K562 (cell line): ENCODE measurements at regions not wholly inside any gene's neighbourhood (a gene's known extent, or its start where the extent isn't known, plus 50 kb on each side); places are given as distances from the start of the nearest gene placed in this dataset.
"Not testable (repeated sequence)": the region's sequence is repeated elsewhere in the genome, so short reads cannot be mapped to it uniquely, and the experiment has no call there.

Experiments
- ATAC-seq: fragments of 200-7000 bp; cut with Tn5 transposase; 3 replicates; pipeline ENCODE4 v1.9.1; 2020; ENCODE audit warnings: moderate library complexity
- BruUV-seq: library from RNA; stranded (reverse); fragments of 400-500 nt; replicated peaks from 2 replicates; lab custom pipeline; 2021; lab: Mats Ljungman, UMichigan
- CTCF ChIA-PET: fragments of 300-600 bp; formaldehyde crosslinking; extraction: SDS; loops from one replicate; lab custom pipeline; 2021; ENCODE audit warnings: low intra/inter-chr PET ratio; lab: Yijun Ruan, JAX
- POLR2A ChIA-PET: fragments of 300-600, 350-650 bp; sonication (Branson Sonifier 250); formaldehyde crosslinking; extraction: SDS; loops from one replicate; lab custom pipeline; 2021; ENCODE audit warnings: antibody characterized with exemption, inconsistent platforms; lab: Yijun Ruan, JAX
- DNase-seq, 4 experiments: peaks; one replicate each; pipeline versions ENCODE4 v3.0.0 to v3.0.0-alpha.2; 2011 to 2018; ENCODE audit warnings: low spot score in 3 of 4, mixed read lengths in 3 of 4; ENCODE audit errors: extremely low read depth in 1 of 4
- FAIRE-seq: peaks from 2 replicates; lab custom pipeline; 2011; peaks lifted over from hg19 to GRCh38; lab: Jason Lieb, UNC
- H2AFZ ChIP-seq: 2 replicates; pipeline ENCODE4 v1.6.0; 2011; ENCODE audit warnings: low read depth, low read length, control low read depth, inconsistent platforms
- H3K27ac ChIP-seq: fragments of 200-600 bp; 3 replicates; pipeline ENCODE4 v1.8.0; 2011; ENCODE audit warnings: low read depth, mild to moderate bottlenecking, control low read depth, inconsistent platforms, low read length, moderate library complexity, mixed read lengths; ENCODE audit errors: extremely low read depth
- H3K27me3 ChIP-seq, 2 experiments: fragments of 300-600 bp in 1 of 2; 2 replicates in 1 of 2; 3 replicates in 1 of 2; pipeline versions ENCODE4 v1.6.0 to v1.8.0; 2011; ENCODE audit warnings: inconsistent platforms in 2 of 2, low read length in 2 of 2, mild to moderate bottlenecking in 1 of 2, mixed read lengths in 1 of 2, moderate library complexity in 1 of 2; ENCODE audit not compliant: control insufficient read depth in 2 of 2, insufficient read depth in 2 of 2
- H3K36me3 ChIP-seq: fragments of 300-600 bp; 3 replicates; pipeline ENCODE4 v1.8.0; 2011; ENCODE audit warnings: mild to moderate bottlenecking, low read length, inconsistent platforms; ENCODE audit not compliant: control insufficient read depth, insufficient read depth
- H3K4me1 ChIP-seq, 2 experiments: fragments of 200-600 bp in 1 of 2; replicated peaks in 1 of 2; 2 replicates in 1 of 2; 3 replicates in 1 of 2; pipeline versions ENCODE4 v1.5.1 to v1.8.0; 2011; ENCODE audit warnings: inconsistent platforms in 2 of 2, low read length in 2 of 2, mild to moderate bottlenecking in 1 of 2, mixed read lengths in 1 of 2, moderate library complexity in 1 of 2; ENCODE audit not compliant: control insufficient read depth in 2 of 2, insufficient read depth in 2 of 2
- H3K4me2 ChIP-seq: 2 replicates; pipeline ENCODE4 v1.6.1; 2011; ENCODE audit warnings: low read length, control low read depth, inconsistent platforms, mixed read lengths; ENCODE audit not compliant: insufficient read depth
- H3K4me3 ChIP-seq: fragments of 200-600 bp; sonication (generic), shearing (Covaris generic); 2 replicates; pipeline ENCODE4 v1.5.1; 2016; ENCODE audit warnings: control low read depth, inconsistent platforms
- H3K79me2 ChIP-seq: fragments of 200-600 bp; 3 replicates; pipeline ENCODE4 v1.8.0; 2011; ENCODE audit warnings: low read length, inconsistent platforms; ENCODE audit not compliant: control insufficient read depth, insufficient read depth
- H3K9ac ChIP-seq, 2 experiments: 2 replicates each; pipeline versions ENCODE4 v1.6.0 to v1.6.1; 2011; ENCODE audit warnings: low read depth in 2 of 2, low read length in 2 of 2, control low read depth in 1 of 2, inconsistent platforms in 1 of 2, mild to moderate bottlenecking in 1 of 2, mixed read lengths in 1 of 2; ENCODE audit not compliant: insufficient read depth in 1 of 2
- H3K9me1 ChIP-seq: one replicate; pipeline ENCODE4 v1.6.0; 2011; ENCODE audit warnings: inconsistent platforms, mild to moderate bottlenecking, low read length, moderate library complexity; ENCODE audit not compliant: control insufficient read depth, insufficient read depth
- H3K9me3 ChIP-seq: replicated peaks from 2 replicates; pipeline ENCODE4 v1.5.1; 2011; ENCODE audit warnings: low read depth, low read length, inconsistent platforms; ENCODE audit not compliant: control insufficient read depth, insufficient read depth
- H4K20me1 ChIP-seq: replicated peaks from 2 replicates; pipeline ENCODE4 v1.6.1; 2011; ENCODE audit warnings: low read length, inconsistent platforms, mixed read lengths; ENCODE audit not compliant: control insufficient read depth, insufficient read depth
- AFF1 ChIP-seq, 2 experiments: fragments of 450-650 bp; IDR thresholded peaks; 2 replicates each; pipeline ENCODE4 v1.6.1; 2018; ENCODE audit warnings: mild to moderate bottlenecking in 2 of 2, low read depth in 1 of 2; ENCODE audit not compliant: partially characterized antibody in 2 of 2
- EGR1 ChIP-seq: fragments of 450-650 bp; conservative IDR thresholded peaks from 2 replicates; pipeline ENCODE4 v1.6.1; 2017; ENCODE audit warnings: mild to moderate bottlenecking
- NR2C2 ChIP-seq, 2 experiments: fragments of 200-800 bp in 1 of 2; sonication (Bioruptor generic) in 1 of 2; sonication (generic) in 1 of 2; formaldehyde crosslinking in 1 of 2; IDR thresholded peaks; 2 replicates each; pipeline versions ENCODE4 v1.6.1 to v1.8.0; 2016 to 2022; ENCODE audit warnings: mild to moderate bottlenecking in 1 of 2, missing compliant biosample characterization in 1 of 2, missing genetic modification characterization in 1 of 2, missing genetic modification reagents in 1 of 2
- PHF8 ChIP-seq: fragments of 200-600 bp; sonication (generic); IDR thresholded peaks from 2 replicates; pipeline ENCODE4 v1.6.1; 2012; ENCODE audit warnings: mixed run types, mild to moderate bottlenecking, inconsistent platforms, low read length, moderate library complexity, borderline replicate concordance
- POLR2G ChIP-seq: fragments of 200-400 bp; formaldehyde crosslinking; IDR thresholded peaks from 2 replicates; pipeline ENCODE4 v1.6.1; 2017; ENCODE audit warnings: low read depth, mild to moderate bottlenecking, antibody characterized with exemption, low read length, moderate library complexity
- RBFOX2 ChIP-seq: fragments of 200-400 bp; formaldehyde crosslinking; IDR thresholded peaks from 2 replicates; pipeline ENCODE4 v1.6.1; 2017; ENCODE audit warnings: low read depth, mild to moderate bottlenecking, low read length, moderate library complexity
- SAFB ChIP-seq: fragments of 200-400 bp; formaldehyde crosslinking; IDR thresholded peaks from 2 replicates; pipeline ENCODE4 v1.6.1; 2017; ENCODE audit warnings: low read depth, low read length, borderline replicate concordance
- ZFX ChIP-seq: sonication (generic); formaldehyde crosslinking; IDR thresholded peaks from 2 replicates; pipeline ENCODE4 v1.8.0; 2022; ENCODE audit warnings: mild to moderate bottlenecking, missing genetic modification reagents, moderate library complexity
- ZNF143 ChIP-seq: sonication (generic); formaldehyde crosslinking; IDR thresholded peaks from 2 replicates; pipeline ENCODE4 v1.9.0; 2022; ENCODE audit warnings: mild to moderate bottlenecking, missing genetic modification reagents
- ZNF175 ChIP-seq: fragments of 200-800 bp; sonication (Bioruptor generic); IDR thresholded peaks from 2 replicates; pipeline ENCODE4 v1.6.1; 2016; ENCODE audit warnings: low read depth, mild to moderate bottlenecking, missing genetic modification characterization, missing compliant biosample characterization
- ZNF589 ChIP-seq: fragments of 200-800 bp; sonication (Bioruptor generic); IDR thresholded peaks from 2 replicates; pipeline ENCODE4 v1.6.1; 2016; ENCODE audit warnings: low read depth, missing genetic modification characterization, missing compliant biosample characterization
- ZNF639 ChIP-seq, 2 experiments: fragments of 200-800 bp in 1 of 2; sonication (Bioruptor generic) in 1 of 2; sonication (generic) in 1 of 2; formaldehyde crosslinking in 1 of 2; IDR thresholded peaks in 1 of 2; conservative IDR thresholded peaks in 1 of 2; 2 replicates each; pipeline versions ENCODE4 v1.5.0 to v1.6.1; 2016 to 2020; ENCODE audit warnings: missing compliant biosample characterization in 1 of 2, missing genetic modification characterization in 1 of 2, missing genetic modification reagents in 1 of 2
- WGBS: fragments of 100-300 bp; shearing (Covaris generic); methylation state at CpG from one replicate; pipeline ENCODE4 v1.1.6; 2016; ENCODE audit warnings: low coverage, mixed read lengths; ENCODE audit not compliant: insufficient coverage; ENCODE audit errors: missing lambda C conversion rate; 5-methylcytosine and 5-hydroxymethylcytosine counted together
- in situ Hi-C: fragments of 300-500 bp; cut with MboI; formaldehyde crosslinking; loops from 4 replicates; pipeline ENCODE4 v1.15.0; 2018; ENCODE audit warnings: inconsistent platforms, mixed read lengths
- intact Hi-C: fragments of 100-400 bp; cut with micrococcal nuclease; formaldehyde crosslinking; loops from 2 replicates; pipeline ENCODE4 v1.14.2; 2022

- not testable (repeated sequence) for BruUV-seq; TF ChIP-seq NR2C2 (CRISPR knock-in tag; IDR thresholded peaks at IDR 0.05)
- TF ChIP-seq ZFX (CRISPR knock-in tag): peak; percentile 48; the same call in 1 of the 2 replicates
- TF ChIP-seq RBFOX2: peak; percentile 74
- TF ChIP-seq ZNF639 (CRISPR knock-in tag; conservative IDR thresholded peaks at IDR 0.05 in 1 of 2, IDR thresholded peaks at IDR 0.05 in 1 of 2): peak in 1 of 2 experiments; percentile 59; a peak in 2 of 4 replicates
- peak; percentile 66; the same call in 1 of the 2 replicates for TF ChIP-seq ZNF143 (CRISPR knock-in tag)
- peak in 1 of 2 experiments; percentile 53 for TF ChIP-seq AFF1 (IDR thresholded peaks at IDR 0.05; ENCODE audit: low read depth in 1 of 2, partially characterized antibody in 2 of 2)
- peak; percentile 73 for TF ChIP-seq ZNF589 (CRISPR knock-in tag)
- TF ChIP-seq NR2C2 (tag; IDR thresholded peaks at IDR 0.05): 0 out of 2 replicates have a peak, but pooled peaks have one; percentile 34
- peak; percentile 54 for TF ChIP-seq EGR1
- TF ChIP-seq POLR2G: peak; percentile 67
- TF ChIP-seq PHF8: peak; percentile 22; the same call in 1 of the 2 replicates
- TF ChIP-seq SAFB: 0 out of 2 replicates have a peak, but pooled peaks have one; percentile 16
- peak; percentile 51; the same call in 1 of the 2 replicates for TF ChIP-seq ZNF175
These were observed 145.2 kb upstream of the PITRM1 start for GRCh38 chr10:3317553-3318479.

More at GRCh38 chr10:3317553-3318479, 145.2 kb upstream of the PITRM1 start:
- H3K36me3 ChIP-seq, CTCF ChIA-PET, intact Hi-C loops, H3K9me1 ChIP-seq, in situ Hi-C loops, FAIRE-seq, H3K9me3 ChIP-seq, H3K27me3 ChIP-seq, H3K79me2 ChIP-seq, H4K20me1 ChIP-seq: not testable (repeated sequence)
- Histone ChIP-seq H3K27ac (peak overlapping the region; percentile 22; the same call in 1 of the 3 replicates), H3K9ac (peak overlapping the region; percentile 38 to 85), H3K4me2 (peak overlapping the region; percentile 81), H2AFZ (peak overlapping the region; percentile 86), H3K4me1 (peaks cover 5 to 21% of the 10 kb centered on the region in 2 experiments; a peak in 4 of 5 replicates), H3K4me3 (peak overlapping the region; percentile 35)
- DNase-seq (peak in 1 of 4 experiments; percentile 45), ATAC-seq (peak; percentile 47; the same call in 1 of the 3 replicates)
- POLR2A ChIA-PET: interaction anchor here (0.7 kb wide), 1 partner anchor 1203 kb away, joined by 3 read pairs; no protein-coding TSS in a partner anchor
- 20% methylated on average over 24 of the region's 61 CpGs for WGBS
